BLaER1 (cell line): ENCODE measurements at regions not wholly inside any gene's neighbourhood (a gene's known extent, or its start where the extent isn't known, plus 50 kb on each side); places are given as distances from the start of the nearest gene placed in this dataset.

ENCODE experiments used
- H3K27ac ChIP-seq: shearing (Covaris generic); formaldehyde crosslinking; 2 replicates; pipeline ENCODE4 v1.8.1; 2022
- H3K27me3 ChIP-seq: shearing (Covaris generic); formaldehyde crosslinking; 2 replicates; pipeline ENCODE4 v1.8.1; 2022
- H3K36me3 ChIP-seq: shearing (Covaris generic); formaldehyde crosslinking; 2 replicates; pipeline ENCODE4 v1.8.1; 2022
- H3K4me1 ChIP-seq: shearing (Covaris generic); formaldehyde crosslinking; 2 replicates; pipeline ENCODE4 v1.8.1; 2022
- H3K4me2 ChIP-seq: shearing (Covaris generic); formaldehyde crosslinking; 2 replicates; pipeline ENCODE4 v1.8.1; 2022
- H3K4me3 ChIP-seq: shearing (Covaris generic); formaldehyde crosslinking; 2 replicates; pipeline ENCODE4 v1.8.1; 2022
- H3K9ac ChIP-seq: shearing (Covaris generic); formaldehyde crosslinking; 2 replicates; pipeline ENCODE4 v1.8.1; 2022
- H3K9me3 ChIP-seq: shearing (Covaris generic); formaldehyde crosslinking; 2 replicates; pipeline ENCODE4 v1.8.1; 2022
- H4K20me1 ChIP-seq: shearing (Covaris generic); formaldehyde crosslinking; 2 replicates; pipeline ENCODE4 v1.8.1; 2022
- Cebpa-rat ChIP-seq: shearing (Covaris generic); IDR thresholded peaks from 2 replicates; pipeline ENCODE4 v1.8.1; 2022

- H3K27ac ChIP-seq, result no peak overlapping the region
- no peaks in the 10 kb centered on the region for H3K9me3 ChIP-seq
- no peak overlapping the region for H3K4me3 ChIP-seq
- no peaks in the 10 kb centered on the region for H3K27me3 ChIP-seq
- no peaks in the 10 kb centered on the region for H4K20me1 ChIP-seq
- H3K4me1 ChIP-seq, result no peaks in the 10 kb centered on the region
- no peaks in the 10 kb centered on the region for H3K36me3 ChIP-seq
- no peak overlapping the region for H3K4me2 ChIP-seq
- no peak overlapping the region for H3K9ac ChIP-seq
- no peak for TF ChIP-seq Cebpa-rat
Measured at GRCh38 chr7:31448649-31449048, 65.2 kb upstream of the ITPRID1 start.

GRCh38 chr7:31455844-31456243 is 58.0 kb upstream of the ITPRID1 start:
- H3K27me3 ChIP-seq, result no peaks in the 10 kb centered on the region
- no peak overlapping the region for H3K9ac ChIP-seq
- no peak overlapping the region for H3K27ac ChIP-seq
- H3K4me1 ChIP-seq, result no peaks in the 10 kb centered on the region
- no peak for TF ChIP-seq Cebpa-rat
- H4K20me1 ChIP-seq, result no peaks in the 10 kb centered on the region
- no peak overlapping the region for H3K4me2 ChIP-seq
- H3K4me3 ChIP-seq, result no peak overlapping the region
- no peaks in the 10 kb centered on the region for H3K36me3 ChIP-seq
- H3K9me3 ChIP-seq, result no peaks in the 10 kb centered on the region

- no peaks in the 10 kb centered on the region for H4K20me1 ChIP-seq
- H3K4me3 ChIP-seq, result no peak overlapping the region
- H3K27me3 ChIP-seq, result no peaks in the 10 kb centered on the region
Measured at GRCh38 chr7:31456646-31457368, 57.1 kb upstream of the ITPRID1 start.

GRCh38 chr7:31457551-31457950 is 56.3 kb upstream of the ITPRID1 start:
- H3K4me1 ChIP-seq, result no peaks in the 10 kb centered on the region
- H4K20me1 ChIP-seq, result no peaks in the 10 kb centered on the region
- TF ChIP-seq Cebpa-rat, result no peak
- H3K9ac ChIP-seq, result no peak overlapping the region
- no peak overlapping the region for H3K4me2 ChIP-seq
- no peaks in the 10 kb centered on the region for H3K36me3 ChIP-seq
- H3K4me3 ChIP-seq, result no peak overlapping the region
- H3K27me3 ChIP-seq, result no peaks in the 10 kb centered on the region
- H3K27ac ChIP-seq, result no peak overlapping the region
- H3K9me3 ChIP-seq, result no peaks in the 10 kb centered on the region

More at GRCh38 chr7:31456646-31457368, 57.1 kb upstream of the ITPRID1 start:
- H3K4me2 ChIP-seq, result no peak overlapping the region
- no peaks in the 10 kb centered on the region for H3K9me3 ChIP-seq
- no peak for TF ChIP-seq Cebpa-rat
- no peak overlapping the region for H3K9ac ChIP-seq
- H3K4me1 ChIP-seq, result no peaks in the 10 kb centered on the region
- H3K36me3 ChIP-seq, result no peaks in the 10 kb centered on the region
- H3K27ac ChIP-seq, result no peak overlapping the region

GRCh38 chr7:31458203-31458602 is 55.7 kb upstream of the ITPRID1 start:
- H3K9ac ChIP-seq, result no peak overlapping the region
- H3K4me3 ChIP-seq, result no peak overlapping the region
- H3K27me3 ChIP-seq, result no peaks in the 10 kb centered on the region
- H4K20me1 ChIP-seq, result no peaks in the 10 kb centered on the region
- H3K9me3 ChIP-seq, result no peaks in the 10 kb centered on the region
- H3K36me3 ChIP-seq, result no peaks in the 10 kb centered on the region
- no peak overlapping the region for H3K4me2 ChIP-seq
- no peaks in the 10 kb centered on the region for H3K4me1 ChIP-seq
- no peak for TF ChIP-seq Cebpa-rat
- no peak overlapping the region for H3K27ac ChIP-seq

- TF ChIP-seq Cebpa-rat, result no peak
- Histone ChIP-seq H3K4me1 (no peaks in the 10 kb centered on the region), H3K9ac (no peak overlapping the region), H3K27ac (no peak overlapping the region), H3K9me3 (no peaks in the 10 kb centered on the region), H3K4me2 (no peak overlapping the region), H3K4me3 (no peak overlapping the region), H3K36me3 (no peaks in the 10 kb centered on the region), H4K20me1 (no peaks in the 10 kb centered on the region), H3K27me3 (no peaks in the 10 kb centered on the region)
Measured at GRCh38 chr7:31462636-31463035, 51.3 kb upstream of the ITPRID1 start.
